ENCODE measurements at regions not wholly inside any gene's neighbourhood (a gene's known extent, or its start where the extent isn't known, plus 50 kb on each side); places are given as distances from the start of the nearest gene placed in this dataset.

GRCh38 chr16:85535352-85536072 is 77.6 kb upstream of the GSE1 start (continued):
- TF ChIP-seq EP300 (IDR thresholded peaks at IDR 0.05; ENCODE audit: low read depth in 2 of 2, low read length in 2 of 2) (peak; percentile 95 to 98; a peak in 3 of 4 replicates), EP300 (CRISPR knock-in tag; IDR thresholded peaks at IDR 0.05; ENCODE audit: borderline replicate concordance) (peak; percentile 93), THAP11 (CRISPR knock-in tag; IDR thresholded peaks at IDR 0.05) (peak; percentile 61), SPEN (CRISPR knock-in tag; IDR thresholded peaks at IDR 0.05; ENCODE audit: low read depth) (no peak; the same call in none of the 2 replicates), ZNF335 (CRISPR knock-in tag; IDR thresholded peaks at IDR 0.05) (no peak), ZNF841 (CRISPR knock-in tag; IDR thresholded peaks at IDR 0.05; ENCODE audit: borderline replicate concordance) (no peak), U2AF1 (optimal IDR thresholded peaks at IDR 0.05; ENCODE audit: low read depth, low read length) (peak; percentile 91), ZSCAN30 (CRISPR knock-in tag; IDR thresholded peaks at IDR 0.05) (no peak), RCOR2 (CRISPR knock-in tag; IDR thresholded peaks at IDR 0.05) (peak; percentile 44; the same call in 1 of the 2 replicates), SNAI1 (CRISPR knock-in tag; IDR thresholded peaks at IDR 0.05; ENCODE audit: borderline replicate concordance) (no peak), HHEX (CRISPR knock-in tag; IDR thresholded peaks at IDR 0.05) (peak; percentile 79), YY1 (IDR thresholded peaks at IDR 0.05; ENCODE audit: insufficient read depth, insufficient replicate concordance, low read depth, low read length) (peak; percentile 42), HNF4G (IDR thresholded peaks at IDR 0.05; ENCODE audit: borderline replicate concordance, low read depth, low read length) (peak; percentile 100), HNF4G (CRISPR knock-in tag; IDR thresholded peaks at IDR 0.05; ENCODE audit: borderline replicate concordance, low read depth) (peak; percentile 96), MIXL1 (CRISPR knock-in tag; IDR thresholded peaks at IDR 0.05) (0 out of 2 replicates have a peak, but pooled peaks have one; percentile 72), CHCHD3 (CRISPR knock-in tag; IDR thresholded peaks at IDR 0.05) (0 out of 2 replicates have a peak, but pooled peaks have one; percentile 41), ZNF18 (CRISPR knock-in tag; IDR thresholded peaks at IDR 0.05; ENCODE audit: insufficient replicate concordance) (peak; percentile 3), MYPOP (CRISPR knock-in tag; IDR thresholded peaks at IDR 0.05) (peak; percentile 52; the same call in 1 of the 2 replicates), ZNF687 (CRISPR knock-in tag; IDR thresholded peaks at IDR 0.05) (peak; percentile 87), MAFK (conservative IDR thresholded peaks at IDR 0.05 in 1 of 2, IDR thresholded peaks at IDR 0.05 in 1 of 2; ENCODE audit: low read length in 2 of 2) (peak; percentile 37 to 69), CREBL2 (CRISPR knock-in tag; IDR thresholded peaks at IDR 0.05; ENCODE audit: borderline replicate concordance) (no peak), ARHGAP35 (CRISPR knock-in tag; IDR thresholded peaks at IDR 0.05; ENCODE audit: borderline replicate concordance) (peak; percentile 35; the same call in 1 of the 2 replicates)
